HepG2 (cell line): ENCODE measurements at regions not wholly inside any gene's neighbourhood (a gene's known extent, or its start where the extent isn't known, plus 50 kb on each side); places are given as distances from the start of the nearest gene placed in this dataset.

Experiments
- IRF2 ChIP-seq: IDR thresholded peaks from 2 replicates; pipeline ENCODE4 v1.6.1; 2018; ENCODE audit warnings: missing genetic modification reagents, missing compliant biosample characterization
- SRF ChIP-seq: IDR thresholded peaks from 2 replicates; pipeline ENCODE4 v1.6.1; 2011; ENCODE audit warnings: mild to moderate bottlenecking, low read depth, low read length, moderate library complexity

GRCh38 chr14:96676166-96676565, 121.0 kb upstream of the VRK1 start:
- TF ChIP-seq IRF2 (CRISPR knock-in tag) = no peak
- TF ChIP-seq SRF = no peak
